H1 (cell line): ENCODE measurements at regions not wholly inside any gene's neighbourhood (a gene's known extent, or its start where the extent isn't known, plus 50 kb on each side); places are given as distances from the start of the nearest gene placed in this dataset.

Experiments
- TF ChIP-seq, protein P1 (sequence below), 3 experiments: IDR thresholded peaks; 1 replicate in 2 of 3; 2 replicates in 1 of 3; pipeline versions ENCODE4 v1.5.1 to v1.6.1; 2011; ENCODE audit warnings: low read length in 3 of 3, mild to moderate bottlenecking in 3 of 3, inconsistent platforms in 2 of 3, low read depth in 1 of 3, moderate library complexity in 1 of 3; ENCODE audit not compliant: insufficient read depth in 1 of 3; ENCODE audit errors: control extremely low read depth in 1 of 3

DNA sequence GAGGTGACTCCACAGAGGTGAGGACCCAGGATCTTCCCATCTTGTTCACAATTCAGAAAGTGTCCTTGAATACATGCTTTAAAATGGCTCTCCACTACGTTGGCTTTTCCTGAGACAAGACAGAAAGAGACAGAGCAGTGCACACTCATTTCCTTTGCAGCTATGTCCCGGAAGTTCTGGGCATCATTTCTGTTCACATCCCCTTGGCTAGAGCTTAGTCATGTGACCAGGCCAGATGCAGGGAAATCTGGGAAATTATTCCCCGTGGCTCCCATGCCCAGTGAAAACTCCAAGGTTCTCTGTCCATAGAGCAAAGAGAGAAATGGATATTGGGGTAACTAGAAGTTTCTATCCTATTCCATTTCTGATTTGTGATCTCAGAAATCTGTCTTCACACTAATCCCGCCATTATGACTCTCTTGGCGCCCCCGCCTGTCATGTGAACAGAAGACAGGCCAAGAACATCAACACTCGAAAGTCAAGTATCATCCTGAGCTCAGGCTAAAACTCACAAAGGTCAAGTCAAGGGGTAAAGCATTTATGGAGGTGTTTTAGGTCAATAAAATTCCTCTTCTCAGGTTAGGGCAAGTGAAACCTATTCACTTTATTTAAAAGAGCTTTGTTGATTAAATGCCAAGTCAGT lies 251.4 kb upstream of the HABP2 start (continued):
- TF ChIP-seq, protein P1, sequence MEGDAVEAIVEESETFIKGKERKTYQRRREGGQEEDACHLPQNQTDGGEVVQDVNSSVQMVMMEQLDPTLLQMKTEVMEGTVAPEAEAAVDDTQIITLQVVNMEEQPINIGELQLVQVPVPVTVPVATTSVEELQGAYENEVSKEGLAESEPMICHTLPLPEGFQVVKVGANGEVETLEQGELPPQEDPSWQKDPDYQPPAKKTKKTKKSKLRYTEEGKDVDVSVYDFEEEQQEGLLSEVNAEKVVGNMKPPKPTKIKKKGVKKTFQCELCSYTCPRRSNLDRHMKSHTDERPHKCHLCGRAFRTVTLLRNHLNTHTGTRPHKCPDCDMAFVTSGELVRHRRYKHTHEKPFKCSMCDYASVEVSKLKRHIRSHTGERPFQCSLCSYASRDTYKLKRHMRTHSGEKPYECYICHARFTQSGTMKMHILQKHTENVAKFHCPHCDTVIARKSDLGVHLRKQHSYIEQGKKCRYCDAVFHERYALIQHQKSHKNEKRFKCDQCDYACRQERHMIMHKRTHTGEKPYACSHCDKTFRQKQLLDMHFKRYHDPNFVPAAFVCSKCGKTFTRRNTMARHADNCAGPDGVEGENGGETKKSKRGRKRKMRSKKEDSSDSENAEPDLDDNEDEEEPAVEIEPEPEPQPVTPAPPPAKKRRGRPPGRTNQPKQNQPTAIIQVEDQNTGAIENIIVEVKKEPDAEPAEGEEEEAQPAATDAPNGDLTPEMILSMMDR (IDR thresholded peaks at IDR 0.05; ENCODE audit: control extremely low read depth in 1 of 3, insufficient read depth in 1 of 3, low read depth in 1 of 3, low read length in 3 of 3) = peak; percentile 30 to 54 (median 46)
